ENCODE measurements at regions not wholly inside any gene's neighbourhood (a gene's known extent, or its start where the extent isn't known, plus 50 kb on each side); places are given as distances from the start of the nearest gene placed in this dataset.

DNA sequence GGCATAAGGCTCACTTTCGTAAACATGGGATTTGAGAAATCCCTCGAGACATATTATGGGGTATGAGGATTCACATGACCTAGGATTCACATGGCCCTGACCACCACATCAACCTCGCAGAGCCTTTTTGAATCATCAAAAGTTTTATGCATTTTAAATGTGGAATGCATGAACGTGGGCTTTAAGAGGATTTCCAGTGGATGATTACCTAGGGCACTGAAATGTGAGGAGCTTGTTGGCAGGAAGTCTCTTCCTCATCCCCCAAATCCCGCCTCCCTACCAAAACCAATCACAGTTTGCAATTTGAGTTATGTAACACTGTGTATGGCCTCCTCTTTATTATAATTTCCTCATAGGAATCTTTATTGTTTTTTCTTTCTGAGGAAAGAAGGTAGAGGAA is 659.6 kb upstream of the TBX3 start:
- H3K27me3 ChIP-seq, result no peaks in the 10 kb centered on the region
- H3F3A ChIP-seq (ENCODE audit: low read depth), result no peaks in the 10 kb centered on the region
- no peak overlapping the region for H3K9ac ChIP-seq
- no peak overlapping the region for H2AFZ ChIP-seq (replicated peaks)
- no peak overlapping the region for H3K27ac ChIP-seq
- H4K20me1 ChIP-seq (ENCODE audit: low read depth), result no peaks in the 10 kb centered on the region
- no peaks in the 10 kb centered on the region for H3K9me3 ChIP-seq (ENCODE audit: low read depth)
- Mint-ChIP-seq H3K27me3 (ENCODE audit: insufficient read depth, low read depth) (no peaks in the 10 kb centered on the region), H3K4me1 (no peaks in the 10 kb centered on the region), H3K27ac (no peak overlapping the region), H3K9me3 (peaks cover 6% of the 10 kb centered on the region), H3K36me3 (no peaks in the 10 kb centered on the region), H3K4me3 (no peak overlapping the region)
- no peak overlapping the region for H3K4me3 ChIP-seq
- TF ChIP-seq, protein P1, sequence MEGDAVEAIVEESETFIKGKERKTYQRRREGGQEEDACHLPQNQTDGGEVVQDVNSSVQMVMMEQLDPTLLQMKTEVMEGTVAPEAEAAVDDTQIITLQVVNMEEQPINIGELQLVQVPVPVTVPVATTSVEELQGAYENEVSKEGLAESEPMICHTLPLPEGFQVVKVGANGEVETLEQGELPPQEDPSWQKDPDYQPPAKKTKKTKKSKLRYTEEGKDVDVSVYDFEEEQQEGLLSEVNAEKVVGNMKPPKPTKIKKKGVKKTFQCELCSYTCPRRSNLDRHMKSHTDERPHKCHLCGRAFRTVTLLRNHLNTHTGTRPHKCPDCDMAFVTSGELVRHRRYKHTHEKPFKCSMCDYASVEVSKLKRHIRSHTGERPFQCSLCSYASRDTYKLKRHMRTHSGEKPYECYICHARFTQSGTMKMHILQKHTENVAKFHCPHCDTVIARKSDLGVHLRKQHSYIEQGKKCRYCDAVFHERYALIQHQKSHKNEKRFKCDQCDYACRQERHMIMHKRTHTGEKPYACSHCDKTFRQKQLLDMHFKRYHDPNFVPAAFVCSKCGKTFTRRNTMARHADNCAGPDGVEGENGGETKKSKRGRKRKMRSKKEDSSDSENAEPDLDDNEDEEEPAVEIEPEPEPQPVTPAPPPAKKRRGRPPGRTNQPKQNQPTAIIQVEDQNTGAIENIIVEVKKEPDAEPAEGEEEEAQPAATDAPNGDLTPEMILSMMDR (IDR thresholded peaks at IDR 0.05), result no peak
- no peak for TF ChIP-seq EZH2 (IDR thresholded peaks at IDR 0.05)
- TF ChIP-seq EZH2phosphoT487 (IDR thresholded peaks at IDR 0.05), result no peak
- H3K79me2 ChIP-seq (ENCODE audit: low read depth), result no peaks in the 10 kb centered on the region
- no peaks in the 10 kb centered on the region for H3K4me1 ChIP-seq
- no peaks in the 10 kb centered on the region for H3K36me3 ChIP-seq
- no peak for DNase-seq (ENCODE audit: low spot score)
- no peak overlapping the region for H3K4me2 ChIP-seq

DNA sequence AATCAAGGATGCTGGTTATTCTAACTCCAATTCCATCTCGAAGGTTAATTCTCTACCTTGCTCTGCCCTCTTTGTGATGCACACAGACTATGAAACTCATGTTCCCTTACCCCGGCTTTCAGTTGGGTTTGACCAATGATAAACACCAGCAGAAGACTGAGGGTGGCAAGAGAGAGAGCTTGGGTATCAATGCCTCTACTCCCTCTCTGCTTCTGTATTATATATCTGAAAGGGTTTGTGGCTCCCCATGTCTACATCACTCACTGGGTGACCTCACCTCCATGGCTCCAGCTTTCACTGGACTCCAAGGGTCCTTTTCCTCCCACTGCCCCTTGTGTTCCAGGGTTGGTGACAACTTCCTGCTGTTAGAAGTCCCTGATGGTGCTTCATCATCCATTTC is 659.0 kb upstream of the TBX3 start:
- Histone ChIP-seq H3K79me2 (ENCODE audit: low read depth) (no peaks in the 10 kb centered on the region), H3K27ac (no peak overlapping the region), H3K4me3 (no peak overlapping the region), H3K9ac (no peak overlapping the region), H3K4me2 (no peak overlapping the region), H3K36me3 (no peaks in the 10 kb centered on the region), H3F3A (ENCODE audit: low read depth) (no peaks in the 10 kb centered on the region), H3K27me3 (no peaks in the 10 kb centered on the region), H3K9me3 (ENCODE audit: low read depth) (no peaks in the 10 kb centered on the region), H4K20me1 (ENCODE audit: low read depth) (no peaks in the 10 kb centered on the region), H3K4me1 (no peaks in the 10 kb centered on the region), H2AFZ (replicated peaks) (no peak overlapping the region)
- Mint-ChIP-seq H3K4me3 (no peak overlapping the region), H3K27me3 (ENCODE audit: insufficient read depth, low read depth) (no peaks in the 10 kb centered on the region), H3K36me3 (no peaks in the 10 kb centered on the region), H3K9me3 (peaks cover 6% of the 10 kb centered on the region), H3K4me1 (no peaks in the 10 kb centered on the region), H3K27ac (no peak overlapping the region)
- no peak for DNase-seq (ENCODE audit: low spot score)
- TF ChIP-seq, protein P1 (IDR thresholded peaks at IDR 0.05), result no peak
- TF ChIP-seq EZH2phosphoT487 (IDR thresholded peaks at IDR 0.05), result no peak
- no peak for TF ChIP-seq EZH2 (IDR thresholded peaks at IDR 0.05)

DNA sequence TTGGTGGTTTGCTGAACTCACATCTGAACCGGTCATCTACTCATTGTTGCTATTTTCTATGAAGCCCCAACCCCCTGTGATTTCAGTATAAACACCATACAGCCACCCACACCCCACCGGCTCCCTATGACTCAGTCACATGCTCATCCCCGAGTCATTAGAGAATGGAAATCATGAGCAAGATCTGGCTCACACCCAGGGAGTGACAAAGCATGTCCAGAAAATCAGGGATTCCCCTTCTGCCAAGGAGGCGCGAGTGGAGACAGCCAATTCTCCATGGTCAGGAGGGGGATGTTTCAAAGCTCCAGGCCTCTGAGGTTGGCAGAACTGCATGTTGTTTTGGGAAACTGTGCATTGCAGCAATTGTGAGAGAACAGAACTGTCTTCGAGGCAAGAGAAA is 657.5 kb upstream of the TBX3 start:
- H4K20me1 ChIP-seq (ENCODE audit: low read depth), result no peaks in the 10 kb centered on the region
- no peak for DNase-seq (ENCODE audit: low spot score)
- H3K4me1 ChIP-seq, result no peaks in the 10 kb centered on the region
- no peak overlapping the region for H3K27ac ChIP-seq
- Mint-ChIP-seq H3K4me1 (peaks cover 4% of the 10 kb centered on the region), H3K4me3 (no peak overlapping the region), H3K27ac (no peak overlapping the region), H3K36me3 (no peaks in the 10 kb centered on the region), H3K27me3 (ENCODE audit: insufficient read depth, low read depth) (no peaks in the 10 kb centered on the region), H3K9me3 (peaks cover 6% of the 10 kb centered on the region)
- H3K9ac ChIP-seq, result no peak overlapping the region
- no peak overlapping the region for H2AFZ ChIP-seq (replicated peaks)
- H3K27me3 ChIP-seq, result no peaks in the 10 kb centered on the region
- no peaks in the 10 kb centered on the region for H3F3A ChIP-seq (ENCODE audit: low read depth)
- H3K4me2 ChIP-seq, result no peak overlapping the region
- H3K4me3 ChIP-seq, result no peak overlapping the region
- no peaks in the 10 kb centered on the region for H3K79me2 ChIP-seq (ENCODE audit: low read depth)
- H3K36me3 ChIP-seq, result no peaks in the 10 kb centered on the region
- TF ChIP-seq, protein P1 (IDR thresholded peaks at IDR 0.05), result no peak
- no peaks in the 10 kb centered on the region for H3K9me3 ChIP-seq (ENCODE audit: low read depth)
